NCI-H1694 treated with DMSO at 0.1 percent for 48 hours (cell line): ENCODE measurements at regions not wholly inside any gene's neighbourhood (a gene's known extent, or its start where the extent isn't known, plus 50 kb on each side); places are given as distances from the start of the nearest gene placed in this dataset.
"Not testable (repeated sequence)": the region's sequence is repeated elsewhere in the genome, so short reads cannot be mapped to it uniquely, and the experiment has no call there.

Experiments
- DNase-seq: peaks from one replicate; lab custom pipeline; 2025; lab: John Stamatoyannopoulos, UW

GRCh38 chr2:34825686-34826085 lies 1226.6 kb upstream of the FAM98A start:
- no peak for DNase-seq

DNA sequence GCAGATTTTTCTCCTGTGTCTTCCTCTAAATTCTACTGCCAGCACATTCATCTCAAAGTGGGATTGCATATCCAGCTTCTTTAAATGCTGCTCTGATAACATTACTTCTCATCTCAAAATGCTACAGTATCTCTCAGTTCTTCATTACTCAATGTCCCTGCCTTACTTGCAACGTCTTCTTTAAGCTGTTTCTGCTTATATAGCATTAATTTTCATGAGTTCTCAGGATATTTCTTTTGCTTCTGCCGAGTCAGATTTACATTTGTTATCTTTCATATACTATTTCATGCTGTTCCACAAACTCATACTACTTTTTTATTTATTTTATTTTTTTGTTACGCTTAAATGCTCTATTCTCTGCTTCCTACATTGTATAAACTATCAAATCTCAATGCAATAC lies 1223.5 kb upstream of the FAM98A start:
- DNase-seq, result no peak

- DNase-seq, result no peak
Observed at GRCh38 chr2:34815052-34815741, 1216.1 kb upstream of the FAM98A start.

DNA sequence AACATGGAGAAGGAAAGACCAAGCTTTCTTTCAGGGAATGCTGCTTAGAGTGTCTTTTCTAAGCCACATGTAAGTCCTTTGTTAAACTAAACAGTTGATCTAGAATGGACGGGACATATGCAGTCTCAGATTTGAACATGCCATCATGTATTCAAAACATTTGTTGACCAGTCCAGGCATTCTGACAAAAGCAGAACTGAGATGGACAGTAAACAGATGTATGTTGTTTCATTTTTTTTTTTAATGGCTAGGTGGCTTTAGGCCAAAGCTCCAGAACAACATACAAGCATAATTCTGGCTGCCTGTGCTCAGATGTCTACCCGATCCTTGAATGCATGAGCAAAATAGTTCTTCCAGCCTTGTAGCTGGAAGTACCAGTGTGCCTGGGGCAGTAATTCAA lies 1211.4 kb upstream of the FAM98A start:
- no peak for DNase-seq

DNA sequence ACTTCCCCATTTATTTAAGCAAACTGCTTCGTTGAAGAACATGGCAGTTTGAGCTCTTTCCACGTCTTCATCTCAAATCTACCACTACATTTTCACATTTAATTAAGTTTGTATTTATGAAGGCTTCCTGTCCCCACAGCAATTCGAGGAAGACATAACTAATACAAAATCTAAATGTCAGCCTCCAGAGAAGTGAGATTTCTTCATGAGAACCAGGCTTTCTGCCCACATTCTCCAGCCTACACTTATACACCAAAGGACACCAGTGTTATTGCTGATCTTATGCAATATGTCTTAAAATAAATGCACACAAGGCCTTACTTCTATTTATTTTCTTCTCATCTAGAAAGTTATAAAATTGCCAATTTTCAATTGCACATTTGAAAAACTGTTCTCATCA lies 1209.3 kb upstream of the FAM98A start:
- no peak for DNase-seq

- no peak for DNase-seq
Observed at GRCh38 chr2:34806891-34807290, 1207.8 kb upstream of the FAM98A start.

GRCh38 chr2:34806396-34806795 lies 1207.3 kb upstream of the FAM98A start:
- DNase-seq, result no peak

GRCh38 chr2:34799556-34799955 lies 1200.5 kb upstream of the FAM98A start:
- DNase-seq, result no peak

DNA sequence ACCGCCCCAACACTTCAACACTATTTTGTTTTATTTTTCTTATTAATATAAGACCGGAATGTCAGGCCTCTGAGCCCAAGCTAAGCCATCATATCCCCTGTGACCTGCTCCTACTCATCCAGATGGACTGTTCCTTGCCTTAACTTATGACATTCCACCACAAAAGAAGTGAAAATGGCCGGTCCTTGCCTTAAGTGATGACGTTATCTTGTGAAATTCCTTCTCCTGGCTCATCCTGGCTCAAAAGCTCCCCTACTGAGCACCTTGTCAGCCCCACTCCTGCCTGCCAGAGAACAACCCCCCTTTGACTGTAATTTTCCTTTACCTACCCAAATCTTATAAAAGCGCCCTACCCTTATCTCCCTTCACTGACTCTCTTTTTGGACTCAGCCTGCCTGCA lies 1196.5 kb upstream of the FAM98A start:
- not testable (repeated sequence) for DNase-seq

DNA sequence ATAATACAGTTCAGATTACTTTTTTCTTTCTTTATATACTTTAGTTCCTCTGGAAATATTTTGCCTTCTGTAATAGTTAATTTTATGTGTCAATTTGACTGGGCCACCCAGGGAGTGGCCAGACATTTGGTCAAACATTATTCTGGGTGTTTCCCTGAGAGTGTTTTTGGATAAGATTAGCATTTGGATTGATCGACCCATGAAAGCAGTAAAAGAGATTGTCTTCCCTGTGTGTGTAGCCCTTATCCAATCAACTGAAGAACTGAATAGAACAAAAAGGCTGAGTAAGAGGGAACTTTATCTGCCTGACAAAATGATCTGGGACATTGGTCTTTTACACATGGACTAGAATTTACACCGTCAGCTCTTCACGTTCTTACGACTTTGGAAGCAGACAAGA lies 1190.1 kb upstream of the FAM98A start:
- no peak for DNase-seq

- no peak for DNase-seq
Observed at GRCh38 chr2:34787341-34787740, 1188.2 kb upstream of the FAM98A start.

DNA sequence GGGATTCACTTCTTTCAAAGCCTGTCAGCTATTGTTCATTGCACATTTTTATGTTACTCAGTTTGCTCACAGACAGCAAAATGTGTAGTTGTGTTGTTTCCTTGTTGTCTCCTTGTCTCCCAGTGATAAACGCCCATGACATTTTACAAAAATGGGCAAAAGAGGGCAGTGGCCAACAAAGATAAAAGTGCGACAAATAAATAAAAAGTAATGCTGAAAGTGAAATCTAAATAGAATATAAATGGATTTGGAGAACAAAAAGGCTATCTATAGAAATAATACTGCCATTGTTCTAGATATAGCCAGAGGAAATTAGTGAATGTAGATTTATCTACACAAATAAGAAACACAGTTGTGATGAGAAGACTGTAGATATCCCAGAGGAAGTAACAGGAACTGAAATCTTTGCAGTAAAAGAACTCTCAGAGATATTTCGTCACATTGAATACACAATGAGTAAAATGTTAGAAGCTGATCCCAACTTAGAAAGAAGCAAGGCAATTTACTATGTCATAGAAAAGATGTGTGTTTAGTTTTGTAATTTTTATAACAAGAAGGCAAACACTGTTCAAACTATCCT lies 1186.2 kb upstream of the FAM98A start:
- DNase-seq, result no peak

GRCh38 chr2:34784701-34785100 lies 1185.6 kb upstream of the FAM98A start:
- no peak for DNase-seq

GRCh38 chr2:34750742-34751141 lies 1151.6 kb upstream of the FAM98A start:
- not testable (repeated sequence) for DNase-seq

- no peak for DNase-seq
Observed at GRCh38 chr2:34747643-34748042, 1148.5 kb upstream of the FAM98A start.

GRCh38 chr2:34738691-34739090 lies 1139.6 kb upstream of the FAM98A start:
- no peak for DNase-seq

DNA sequence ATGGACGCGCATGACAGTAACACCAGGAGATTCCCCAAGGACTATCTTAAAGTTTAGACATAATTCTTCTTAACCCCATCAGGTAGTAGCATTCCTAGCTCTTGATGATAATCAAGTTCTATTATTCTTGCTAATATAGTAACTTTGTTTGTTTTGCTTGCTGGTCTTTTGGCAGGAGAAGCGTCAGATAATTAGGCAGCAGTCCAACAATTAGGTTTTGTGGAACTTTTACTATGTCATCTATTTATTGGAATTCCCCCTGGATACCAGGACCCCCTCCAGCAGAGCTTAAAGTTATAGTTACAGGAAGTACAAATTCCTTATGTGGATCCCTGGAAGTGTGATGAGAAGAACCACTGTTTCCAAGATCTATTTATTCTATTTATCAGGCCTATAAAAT lies 1138.0 kb upstream of the FAM98A start:
- no peak for DNase-seq

- DNase-seq, result no peak
Observed at GRCh38 chr2:34736482-34736881, 1137.4 kb upstream of the FAM98A start.

DNA sequence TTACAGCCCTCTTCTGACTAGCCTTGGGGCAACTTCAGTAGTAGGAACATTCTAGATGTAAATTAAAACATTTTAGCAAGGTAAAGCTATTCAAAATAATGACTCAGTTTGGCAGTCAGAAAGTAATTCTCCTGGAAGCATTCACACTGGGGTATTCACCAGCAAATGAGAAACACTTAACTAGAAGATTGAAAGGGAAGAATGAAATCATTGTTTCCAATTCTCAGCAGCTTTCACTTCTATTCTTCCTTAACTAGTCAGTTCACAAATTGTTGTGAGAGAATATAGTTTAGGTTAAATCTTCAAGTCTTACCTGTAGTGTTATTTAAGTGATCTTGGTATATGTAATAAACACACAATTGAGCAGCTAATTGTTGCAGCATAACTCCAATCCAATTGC lies 1135.6 kb upstream of the FAM98A start:
- no peak for DNase-seq

- DNase-seq, result no peak
Observed at GRCh38 chr2:34734042-34734441, 1134.9 kb upstream of the FAM98A start.

- no peak for DNase-seq
Observed at GRCh38 chr2:34731292-34731691, 1132.2 kb upstream of the FAM98A start.

GRCh38 chr2:34729845-34730244 lies 1130.7 kb upstream of the FAM98A start:
- no peak for DNase-seq

- DNase-seq, result no peak
Observed at GRCh38 chr2:34724107-34724506, 1125.0 kb upstream of the FAM98A start.

DNA sequence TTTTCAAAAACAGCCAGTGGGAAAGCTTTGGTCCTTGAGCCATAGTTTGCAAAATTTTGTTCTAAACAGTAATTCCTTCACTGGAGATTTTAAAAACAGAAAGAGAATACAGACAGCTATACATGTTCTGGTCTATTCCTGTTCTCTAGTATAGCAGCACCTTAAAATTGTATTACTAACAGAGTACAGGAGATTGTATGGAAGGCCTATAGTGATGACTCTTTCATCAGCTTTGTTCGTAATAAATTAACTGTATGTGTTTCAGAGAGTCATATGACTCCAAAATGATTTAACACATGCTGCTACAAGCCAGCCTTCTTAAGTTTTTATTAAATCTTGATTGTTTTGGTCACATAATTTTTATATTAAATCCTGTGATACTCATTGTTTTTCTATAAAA lies 1124.6 kb upstream of the FAM98A start:
- DNase-seq, result no peak
